PC-3 (cell line): ENCODE measurements at regions not wholly inside any gene's neighbourhood (a gene's known extent, or its start where the extent isn't known, plus 50 kb on each side); places are given as distances from the start of the nearest gene placed in this dataset.

Experiments
- ATAC-seq: fragments of 200-7000 bp; cut with Tn5 transposase; 2 replicates; pipeline ENCODE4 v1.9.1; 2020; ENCODE audit warnings: mild to moderate bottlenecking, moderate library complexity
- BruUV-seq: library from RNA; stranded (reverse); fragments of 400-500 nt; replicated peaks from 2 replicates; lab custom pipeline; 2021; lab: Mats Ljungman, UMichigan
- CTCF ChIA-PET: fragments of 300-600 bp; sonication (Branson Sonifier 250); formaldehyde crosslinking; loops from one replicate; lab custom pipeline; 2022; ENCODE audit warnings: antibody characterized with exemption; lab: Charles Lee
- POLR2A ChIA-PET: fragments of 300-600 bp; sonication (Branson Sonifier 250); formaldehyde crosslinking; loops from one replicate; lab custom pipeline; 2022; ENCODE audit warnings: antibody characterized with exemption; ENCODE audit not compliant: unreplicated experiment; lab: Charles Lee
- DNase-seq: peaks from one replicate; pipeline ENCODE4 v3.0.0-alpha.2; 2015
- H2AFZ ChIP-seq: fragments of 300-600 bp; sonication (generic); 2 replicates; pipeline ENCODE4 v1.6.0; 2016; ENCODE audit warnings: antibody characterized with exemption, low read length
- H3F3A ChIP-seq: fragments of 300-600 bp; sonication (generic); one replicate; pipeline ENCODE4 v1.6.0; 2017; ENCODE audit warnings: antibody characterized with exemption, low read length, control low read depth, mild to moderate bottlenecking; ENCODE audit not compliant: unreplicated experiment
- H3K27ac ChIP-seq: fragments of 300-600 bp; sonication (generic); 2 replicates; pipeline ENCODE4 v1.5.1; 2016; ENCODE audit warnings: mild to moderate bottlenecking, low read length
- H3K27me3 ChIP-seq: fragments of 300-600 bp; sonication (generic); 2 replicates; pipeline ENCODE4 v1.6.1; 2016; ENCODE audit warnings: low read length, mixed read lengths
- H3K36me3 ChIP-seq: fragments of 300-600 bp; sonication (generic); 2 replicates; pipeline ENCODE4 v1.6.1; 2016; ENCODE audit warnings: low read depth, mixed run types, low read length, mixed read lengths
- H3K4me1 ChIP-seq: fragments of 300-600 bp; sonication (generic); 2 replicates; pipeline ENCODE4 v1.5.1; 2016; ENCODE audit warnings: low read length; ENCODE audit not compliant: insufficient read depth
- H3K4me2 ChIP-seq: fragments of 300-600 bp; sonication (generic); 2 replicates; pipeline ENCODE4 v1.6.0; 2016; ENCODE audit warnings: low read length
- H3K4me3 ChIP-seq: fragments of 300-600 bp; sonication (generic); 2 replicates; pipeline ENCODE4 v1.5.1; 2016; ENCODE audit warnings: mild to moderate bottlenecking, low read length, mixed read lengths
- H3K79me2 ChIP-seq: fragments of 300-600 bp; sonication (generic); 2 replicates; pipeline ENCODE4 v1.6.1; 2017; ENCODE audit warnings: low read length, mixed read lengths
- H3K9ac ChIP-seq: fragments of 300-600 bp; sonication (generic); 2 replicates; pipeline ENCODE4 v1.6.0; 2016; ENCODE audit warnings: mild to moderate bottlenecking, low read length
- H3K9me2 ChIP-seq: fragments of 300-600 bp; sonication (generic); replicated peaks from 2 replicates; pipeline ENCODE4 v1.6.1; 2016; ENCODE audit warnings: mixed run types, low read length, mixed read lengths
- H3K9me3 ChIP-seq: fragments of 300-600 bp; sonication (generic); 2 replicates; pipeline ENCODE4 v1.6.1; 2016; ENCODE audit warnings: low read length, mixed read lengths
- H4K20me1 ChIP-seq: fragments of 300-600 bp; sonication (generic); 2 replicates; pipeline ENCODE4 v1.6.1; 2016; ENCODE audit warnings: low read length, mixed read lengths
- CTCF ChIP-seq: fragments of 300-600 bp; sonication (generic); conservative IDR thresholded peaks from 2 replicates; pipeline ENCODE4 v1.5.1; 2017; ENCODE audit warnings: antibody characterized with exemption, low read depth, mild to moderate bottlenecking, low read length
- EZH2 ChIP-seq: fragments of 300-600 bp; sonication (generic); IDR thresholded peaks from one replicate; pipeline ENCODE4 v1.6.1; 2017; ENCODE audit warnings: antibody characterized with exemption, mild to moderate bottlenecking, low read length; ENCODE audit not compliant: unreplicated experiment
- EZH2phosphoT487 ChIP-seq: fragments of 300-600 bp; sonication (generic); IDR thresholded peaks from 2 replicates; pipeline ENCODE4 v1.6.1; 2018; ENCODE audit warnings: mild to moderate bottlenecking, antibody characterized with exemption, low read length, borderline replicate concordance
- intact Hi-C: fragments of 100-400 bp; cut with micrococcal nuclease; formaldehyde crosslinking; loops from 2 replicates; pipeline ENCODE4 v1.9.0; 2023

GRCh38 chr18:29862824-29863223 lies 1179.7 kb downstream of the DSC3 start:
- BruUV-seq: no TSS peak
- Histone ChIP-seq H3K9me2 (no peaks in the 10 kb centered on the region), H3K4me2 (no peak overlapping the region), H3K27ac (no peak overlapping the region), H3K9me3 (no peaks in the 10 kb centered on the region), H3F3A (no peaks in the 10 kb centered on the region), H4K20me1 (no peaks in the 10 kb centered on the region), H3K4me1 (no peaks in the 10 kb centered on the region), H3K36me3 (no peaks in the 10 kb centered on the region), H3K9ac (no peak overlapping the region), H2AFZ (no peak overlapping the region), H3K4me3 (no peak overlapping the region), H3K79me2 (no peaks in the 10 kb centered on the region), H3K27me3 (no peaks in the 10 kb centered on the region)
- DNase-seq (no peak), ATAC-seq (no peak)
- intact Hi-C loops: no loop called here
- CTCF ChIA-PET: no interaction called here
- POLR2A ChIA-PET: no interaction called here
- TF ChIP-seq CTCF: no peak
- TF ChIP-seq EZH2: no peak
- TF ChIP-seq EZH2phosphoT487: no peak

- Histone ChIP-seq H3K27me3 (no peaks in the 10 kb centered on the region), H3K9me2 (no peaks in the 10 kb centered on the region), H3F3A (no peaks in the 10 kb centered on the region), H3K36me3 (no peaks in the 10 kb centered on the region), H3K9me3 (no peaks in the 10 kb centered on the region), H3K4me3 (no peak overlapping the region), H4K20me1 (no peaks in the 10 kb centered on the region), H3K79me2 (no peaks in the 10 kb centered on the region), H3K27ac (no peak overlapping the region), H3K4me2 (no peak overlapping the region), H3K9ac (no peak overlapping the region), H2AFZ (no peak overlapping the region), H3K4me1 (no peaks in the 10 kb centered on the region)
- ChIA-PET POLR2A (no interaction called here), CTCF (no interaction called here)
- ATAC-seq (peak; percentile 88), DNase-seq (no peak)
- BruUV-seq: no TSS peak
- intact Hi-C loops: loop anchor here (10.0 kb wide), 2 partner anchors 191 to 701 kb away; no protein-coding TSS in a partner anchor
- TF ChIP-seq EZH2phosphoT487 (no peak), EZH2 (no peak), CTCF (no peak)
These were observed 1186.9 kb downstream of the DSC3 start for GRCh38 chr18:29855637-29856036.

- DNase-seq: peak; percentile 30
- Histone ChIP-seq H3K4me3 (no peak overlapping the region), H2AFZ (no peak overlapping the region), H3K4me2 (no peak overlapping the region), H3K9me2 (no peaks in the 10 kb centered on the region), H3K9ac (no peak overlapping the region), H3K27ac (no peak overlapping the region), H3F3A (no peaks in the 10 kb centered on the region), H3K9me3 (no peaks in the 10 kb centered on the region), H3K36me3 (no peaks in the 10 kb centered on the region), H3K4me1 (no peaks in the 10 kb centered on the region), H4K20me1 (no peaks in the 10 kb centered on the region), H3K79me2 (no peaks in the 10 kb centered on the region), H3K27me3 (no peaks in the 10 kb centered on the region)
- ChIA-PET POLR2A (interaction anchor here (0.5 kb wide), 1 partner anchor 1774 kb away, joined by 3 read pairs; no protein-coding TSS in a partner anchor), CTCF (no interaction called here)
- 0 out of 2 replicates have a peak, but pooled peaks have one; percentile 44 for ATAC-seq
- TF ChIP-seq EZH2: no peak
- no peak for TF ChIP-seq EZH2phosphoT487
- TF ChIP-seq CTCF: no peak
- intact Hi-C loops: loop anchor here (10.0 kb wide), 2 partner anchors 188 to 698 kb away; no protein-coding TSS in a partner anchor
- no TSS peak for BruUV-seq
These were observed 1189.4 kb downstream of the DSC3 start for GRCh38 chr18:29853126-29853525.
